OCI-LY3 (cell line): ENCODE measurements at regions not wholly inside any gene's neighbourhood (a gene's known extent, or its start where the extent isn't known, plus 50 kb on each side); places are given as distances from the start of the nearest gene placed in this dataset.

ENCODE experiments used
- H2AFZ ChIP-seq: fragments of 200-600, 300-600 bp; shearing (Covaris generic); 2 replicates; pipeline ENCODE4 v1.6.0; 2014; ENCODE audit warnings: antibody characterized with exemption, low read depth, low read length
- H3K27ac ChIP-seq: fragments of 200-600, 300-600 bp; sonication (generic); 2 replicates; pipeline ENCODE4 v1.5.1; 2014; ENCODE audit warnings: mild to moderate bottlenecking, low read length, moderate library complexity, mixed read lengths
- H3K27me3 ChIP-seq: fragments of 200-600, 300-600 bp; sonication (generic); 2 replicates; pipeline ENCODE4 v1.6.1; 2014; ENCODE audit warnings: low read depth, low read length, mixed read lengths
- H3K36me3 ChIP-seq: fragments of 200-600, 300-600 bp; sonication (generic); replicated peaks from 2 replicates; pipeline ENCODE3; 2014; ENCODE audit warnings: low read depth, low read length, mixed read lengths
- H3K4me1 ChIP-seq: fragments of 300-600, 200-600 bp; sonication (generic); 2 replicates; pipeline ENCODE4 v1.6.1; 2014; ENCODE audit warnings: low read length, mixed read lengths
- H3K4me2 ChIP-seq: fragments of 200-600, 300-600 bp; sonication (generic); 2 replicates; pipeline ENCODE4 v1.6.1; 2014; ENCODE audit warnings: low read length, mixed read lengths
- H3K4me3 ChIP-seq: fragments of 300-600, 200-600 bp; sonication (generic); 2 replicates; pipeline ENCODE4 v1.5.1; 2014; ENCODE audit warnings: antibody characterized with exemption, mild to moderate bottlenecking, low read length, moderate library complexity
- H3K79me2 ChIP-seq: fragments of 300-600, 200-600 bp; shearing (Covaris generic); 2 replicates; pipeline ENCODE4 v1.6.1; 2014; ENCODE audit warnings: mild to moderate bottlenecking, low read length, mixed read lengths
- H3K9ac ChIP-seq: fragments of 300-600, 200-600 bp; shearing (Covaris generic); 2 replicates; pipeline ENCODE4 v1.6.0; 2014; ENCODE audit warnings: mild to moderate bottlenecking, low read length, moderate library complexity
- H3K9me3 ChIP-seq: fragments of 200-600, 300-600 bp; shearing (Covaris generic); 2 replicates; pipeline ENCODE4 v1.6.1; 2014; ENCODE audit warnings: low read length, mixed read lengths; ENCODE audit not compliant: insufficient read depth
- H4K20me1 ChIP-seq: fragments of 200-600, 300-600 bp; sonication (generic); 2 replicates; pipeline ENCODE4 v1.6.1; 2016; ENCODE audit warnings: low read length, mixed read lengths; ENCODE audit not compliant: insufficient read depth
- EZH2phosphoT487 ChIP-seq: fragments of 200-600 bp; shearing (Covaris generic); IDR thresholded peaks from 2 replicates; pipeline ENCODE4 v1.6.1; 2018; ENCODE audit warnings: antibody characterized with exemption, mixed run types, low read depth
- TF ChIP-seq, protein P1 (sequence below): fragments of 200-600, 300-600 bp; sonication (generic); IDR thresholded peaks from 2 replicates; pipeline ENCODE4 v1.5.1; 2014; ENCODE audit warnings: antibody characterized with exemption, low read length, low read depth

DNA sequence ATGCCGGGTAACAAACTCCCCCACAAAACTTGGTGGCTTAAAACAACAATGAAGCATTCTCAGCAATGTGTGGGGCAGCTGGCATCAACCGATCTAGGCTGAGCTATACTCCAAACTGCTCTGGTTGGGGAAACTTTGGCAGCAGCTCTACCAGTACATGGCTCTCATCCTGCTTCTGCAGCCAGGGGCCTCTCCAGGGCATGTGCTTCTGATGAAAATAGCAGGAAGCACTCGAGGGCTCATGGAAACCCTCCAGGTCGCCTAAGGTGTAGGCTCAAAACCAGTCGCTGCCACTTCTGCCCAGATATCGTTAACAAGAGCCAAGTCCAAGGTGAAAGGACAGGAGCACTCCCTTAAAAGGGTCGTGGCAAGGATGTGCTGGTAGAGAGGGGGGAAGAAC, 134.1 kb downstream of the TEX36 start:
- H3K9me3 ChIP-seq: no peaks in the 10 kb centered on the region
- H3K4me1 ChIP-seq: no peaks in the 10 kb centered on the region
- H3K4me2 ChIP-seq: no peak overlapping the region
- no peaks in the 10 kb centered on the region for H3K79me2 ChIP-seq
- H3K27ac ChIP-seq: no peak overlapping the region
- no peak overlapping the region for H3K4me3 ChIP-seq
- H2AFZ ChIP-seq: no peak overlapping the region
- no peak for TF ChIP-seq EZH2phosphoT487
- TF ChIP-seq, protein P1, sequence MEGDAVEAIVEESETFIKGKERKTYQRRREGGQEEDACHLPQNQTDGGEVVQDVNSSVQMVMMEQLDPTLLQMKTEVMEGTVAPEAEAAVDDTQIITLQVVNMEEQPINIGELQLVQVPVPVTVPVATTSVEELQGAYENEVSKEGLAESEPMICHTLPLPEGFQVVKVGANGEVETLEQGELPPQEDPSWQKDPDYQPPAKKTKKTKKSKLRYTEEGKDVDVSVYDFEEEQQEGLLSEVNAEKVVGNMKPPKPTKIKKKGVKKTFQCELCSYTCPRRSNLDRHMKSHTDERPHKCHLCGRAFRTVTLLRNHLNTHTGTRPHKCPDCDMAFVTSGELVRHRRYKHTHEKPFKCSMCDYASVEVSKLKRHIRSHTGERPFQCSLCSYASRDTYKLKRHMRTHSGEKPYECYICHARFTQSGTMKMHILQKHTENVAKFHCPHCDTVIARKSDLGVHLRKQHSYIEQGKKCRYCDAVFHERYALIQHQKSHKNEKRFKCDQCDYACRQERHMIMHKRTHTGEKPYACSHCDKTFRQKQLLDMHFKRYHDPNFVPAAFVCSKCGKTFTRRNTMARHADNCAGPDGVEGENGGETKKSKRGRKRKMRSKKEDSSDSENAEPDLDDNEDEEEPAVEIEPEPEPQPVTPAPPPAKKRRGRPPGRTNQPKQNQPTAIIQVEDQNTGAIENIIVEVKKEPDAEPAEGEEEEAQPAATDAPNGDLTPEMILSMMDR: no peak
- no peaks in the 10 kb centered on the region for H4K20me1 ChIP-seq
- no peaks in the 10 kb centered on the region for H3K36me3 ChIP-seq
- no peak overlapping the region for H3K9ac ChIP-seq
- no peaks in the 10 kb centered on the region for H3K27me3 ChIP-seq

DNA sequence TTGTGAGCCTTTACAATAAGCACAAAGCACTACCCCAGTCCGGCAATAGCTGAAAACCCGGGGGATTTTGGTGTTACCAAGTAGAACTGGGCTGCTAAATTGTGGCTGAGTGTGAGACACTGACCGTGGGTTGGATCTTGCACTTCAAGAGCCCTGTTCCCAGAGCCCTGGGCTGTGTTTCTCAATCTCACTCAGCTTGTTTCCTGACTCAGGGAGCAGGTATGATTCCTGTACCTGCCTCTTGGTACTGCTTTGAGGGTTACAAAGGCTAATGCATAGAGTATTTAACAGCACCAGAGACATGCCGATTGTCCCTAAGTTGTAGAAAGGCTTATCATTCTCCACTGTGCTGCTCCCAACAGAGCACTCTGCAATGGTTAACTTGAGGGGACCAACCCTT, 134.6 kb downstream of the TEX36 start:
- H4K20me1 ChIP-seq: no peaks in the 10 kb centered on the region
- TF ChIP-seq EZH2phosphoT487: no peak
- TF ChIP-seq, protein P1: no peak
- H3K27me3 ChIP-seq: no peaks in the 10 kb centered on the region
- H3K79me2 ChIP-seq: no peaks in the 10 kb centered on the region
- no peak overlapping the region for H2AFZ ChIP-seq
- no peak overlapping the region for H3K4me2 ChIP-seq
- H3K27ac ChIP-seq: no peak overlapping the region
- H3K4me3 ChIP-seq: no peak overlapping the region
- no peaks in the 10 kb centered on the region for H3K36me3 ChIP-seq
- no peaks in the 10 kb centered on the region for H3K9me3 ChIP-seq
- H3K9ac ChIP-seq: no peak overlapping the region
- no peaks in the 10 kb centered on the region for H3K4me1 ChIP-seq

DNA sequence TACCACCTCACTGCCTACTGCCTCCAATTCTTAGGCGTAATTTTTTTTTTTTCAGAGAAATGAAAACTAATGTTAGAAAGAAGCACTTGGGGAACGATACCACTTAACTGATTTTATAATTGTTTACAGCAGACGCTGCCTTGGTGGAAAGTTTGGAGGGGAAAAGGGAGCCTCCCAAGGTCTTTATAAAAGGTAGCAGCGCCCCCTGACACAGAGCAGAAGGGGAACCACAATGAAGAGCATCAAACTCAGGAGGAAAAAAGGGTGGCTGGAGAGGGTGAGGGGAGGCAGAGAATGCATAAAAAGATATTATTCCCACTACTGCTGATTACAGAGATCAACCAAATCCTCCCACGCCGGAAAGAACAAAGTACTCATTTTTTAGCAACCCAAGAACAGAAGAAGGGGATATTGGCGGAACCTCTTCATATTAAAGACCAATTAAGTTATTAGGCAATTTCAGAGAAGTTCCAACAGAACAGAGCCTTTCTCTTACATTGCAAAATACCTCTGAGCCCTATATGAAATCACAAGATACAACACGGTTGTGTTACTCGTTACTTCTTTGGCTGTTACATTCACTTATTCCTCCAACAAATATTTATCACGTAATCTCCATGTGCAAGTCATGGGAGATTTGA, 135.8 kb downstream of the TEX36 start:
- H3K27ac ChIP-seq: no peak overlapping the region
- no peak overlapping the region for H3K9ac ChIP-seq
- H3K36me3 ChIP-seq: no peaks in the 10 kb centered on the region
- H3K4me3 ChIP-seq: no peak overlapping the region
- H4K20me1 ChIP-seq: no peaks in the 10 kb centered on the region
- H3K4me1 ChIP-seq: no peaks in the 10 kb centered on the region
- no peaks in the 10 kb centered on the region for H3K27me3 ChIP-seq
- no peak overlapping the region for H2AFZ ChIP-seq
- H3K79me2 ChIP-seq: no peaks in the 10 kb centered on the region
- H3K4me2 ChIP-seq: no peak overlapping the region
- H3K9me3 ChIP-seq: no peaks in the 10 kb centered on the region
- no peak for TF ChIP-seq EZH2phosphoT487
- TF ChIP-seq, protein P1: no peak

DNA sequence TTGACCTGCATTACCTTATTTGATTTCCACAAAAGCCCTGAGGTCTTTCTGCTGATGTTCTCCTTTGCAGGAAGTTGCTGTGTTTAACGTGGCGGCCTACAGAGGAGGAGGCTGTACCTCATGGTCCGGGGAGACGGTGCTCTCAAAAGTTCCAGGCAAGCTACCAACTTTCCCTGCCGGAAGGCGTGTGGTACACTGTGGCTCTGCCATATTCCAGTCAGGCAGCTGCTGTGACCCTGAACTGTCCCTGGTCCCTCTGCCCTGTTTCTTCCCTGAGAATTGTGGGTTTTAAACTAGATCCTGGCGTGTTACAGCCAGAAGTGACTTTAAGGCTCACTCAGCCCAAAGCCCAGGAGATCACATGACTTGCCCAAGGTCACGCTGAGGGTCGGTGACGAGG, 139.2 kb downstream of the TEX36 start:
- Histone ChIP-seq H3K27ac (no peak overlapping the region), H3K36me3 (no peaks in the 10 kb centered on the region), H3K4me2 (no peak overlapping the region), H3K79me2 (no peaks in the 10 kb centered on the region), H3K9ac (no peak overlapping the region), H3K4me1 (no peaks in the 10 kb centered on the region), H4K20me1 (no peaks in the 10 kb centered on the region), H3K9me3 (no peaks in the 10 kb centered on the region), H3K4me3 (no peak overlapping the region), H2AFZ (no peak overlapping the region), H3K27me3 (no peaks in the 10 kb centered on the region)
- TF ChIP-seq, protein P1: no peak
- TF ChIP-seq EZH2phosphoT487: no peak
